NCI-H510A treated with DMSO at 0.1 percent for 48 hours (cell line): ENCODE measurements at regions not wholly inside any gene's neighbourhood (a gene's known extent, or its start where the extent isn't known, plus 50 kb on each side); places are given as distances from the start of the nearest gene placed in this dataset.
"Not testable (repeated sequence)": the region's sequence is repeated elsewhere in the genome, so short reads cannot be mapped to it uniquely, and the experiment has no call there.

Experiments
- DNase-seq: peaks from one replicate; lab custom pipeline; 2025; lab: John Stamatoyannopoulos, UW

- no peak for DNase-seq
Measured at GRCh38 chr18:43714343-43715010, 437.2 kb upstream of the SYT4 start.

- DNase-seq: no peak
Measured at GRCh38 chr18:43719267-43719795, 442.0 kb upstream of the SYT4 start.

GRCh38 chr18:43720041-43720440 lies 442.8 kb upstream of the SYT4 start:
- DNase-seq: no peak

GRCh38 chr18:43735570-43735969 lies 458.3 kb upstream of the SYT4 start:
- no peak for DNase-seq

GRCh38 chr18:43744960-43745745 lies 467.9 kb upstream of the SYT4 start:
- DNase-seq: no peak

- DNase-seq: no peak
Measured at GRCh38 chr18:43751203-43751602, 473.9 kb upstream of the SYT4 start.

- DNase-seq: no peak
Measured at GRCh38 chr18:43751835-43752234, 474.5 kb upstream of the SYT4 start.

- no peak for DNase-seq
Measured at GRCh38 chr18:43757273-43757672, 480.0 kb upstream of the SYT4 start.

- no peak for DNase-seq
Measured at GRCh38 chr18:43758734-43759133, 481.4 kb upstream of the SYT4 start.

GRCh38 chr18:43760010-43760409 lies 482.7 kb upstream of the SYT4 start:
- DNase-seq: no peak

- DNase-seq: no peak
Measured at GRCh38 chr18:43772907-43773306, 495.6 kb upstream of the SYT4 start.

GRCh38 chr18:43774497-43774896 lies 497.2 kb upstream of the SYT4 start:
- no peak for DNase-seq

- DNase-seq: no peak
Measured at GRCh38 chr18:43775591-43775990, 498.3 kb upstream of the SYT4 start.

GRCh38 chr18:43776997-43777396 lies 499.7 kb upstream of the SYT4 start:
- DNase-seq: no peak

GRCh38 chr18:43777636-43778304 lies 500.5 kb upstream of the SYT4 start:
- no peak for DNase-seq

GRCh38 chr18:43780782-43781340 lies 503.6 kb upstream of the SYT4 start:
- no peak for DNase-seq

- DNase-seq: no peak
Measured at GRCh38 chr18:43785158-43785557, 507.9 kb upstream of the SYT4 start.

- DNase-seq: no peak
Measured at GRCh38 chr18:43786893-43787292, 509.6 kb upstream of the SYT4 start.

- DNase-seq: not testable (repeated sequence)
Measured at GRCh38 chr18:43787721-43788120, 510.4 kb upstream of the SYT4 start.

GRCh38 chr18:43789234-43790000 lies 512.1 kb upstream of the SYT4 start:
- DNase-seq: peak; percentile 26

- no peak for DNase-seq
Measured at GRCh38 chr18:43793910-43794309, 516.6 kb upstream of the SYT4 start.

GRCh38 chr18:43794363-43794762 lies 517.1 kb upstream of the SYT4 start:
- no peak for DNase-seq
